Mesendoderm (in vitro differentiated cells): ENCODE measurements at regions not wholly inside any gene's neighbourhood (a gene's known extent, or its start where the extent isn't known, plus 50 kb on each side); places are given as distances from the start of the nearest gene placed in this dataset. TPM values are rescaled to one million over a fixed set of nuclear protein-coding genes. Genes with fewer than 3 reads are reported as not detected.
"Not testable (repeated sequence)": the region's sequence is repeated elsewhere in the genome, so short reads cannot be mapped to it uniquely, and the experiment has no call there.

Experiments used
- DNase-seq: peaks from one replicate; pipeline ENCODE4 v3.0.0; 2013
- H2AK5ac ChIP-seq: 2 replicates; pipeline ENCODE4 v1.6.1; 2013; ENCODE audit warnings: low read length, inconsistent platforms
- H2BK120ac ChIP-seq: 2 replicates; pipeline ENCODE4 v1.6.1; 2013; ENCODE audit warnings: low read depth, mild to moderate bottlenecking, low read length, moderate library complexity, mixed read lengths
- H2BK15ac ChIP-seq: replicated peaks from 2 replicates; pipeline ENCODE4 v1.6.1; 2013; ENCODE audit warnings: low read depth, mild to moderate bottlenecking, moderate library complexity
- H2BK5ac ChIP-seq: 2 replicates; pipeline ENCODE4 v1.6.1; 2013; ENCODE audit warnings: low read length, inconsistent platforms
- H3K18ac ChIP-seq: 2 replicates; pipeline ENCODE4 v1.6.1; 2013; ENCODE audit warnings: mild to moderate bottlenecking, low read length, mixed read lengths
- H3K23ac ChIP-seq: one replicate; pipeline ENCODE4 v1.6.1; 2013; ENCODE audit warnings: low read length
- H3K27ac ChIP-seq: 2 replicates; pipeline ENCODE4 v1.5.1; 2013; ENCODE audit warnings: low read depth, mild to moderate bottlenecking, inconsistent platforms, low read length, moderate library complexity
- H3K27me3 ChIP-seq: 2 replicates; pipeline ENCODE4 v1.6.1; 2013; ENCODE audit warnings: low read length, control low read depth, mild to moderate bottlenecking, inconsistent platforms; ENCODE audit not compliant: insufficient read depth, poor library complexity
- H3K36me3 ChIP-seq: 2 replicates; pipeline ENCODE4 v1.6.1; 2013; ENCODE audit warnings: low read length, inconsistent platforms; ENCODE audit not compliant: control insufficient read depth, insufficient read depth
- H3K4ac ChIP-seq: one replicate; pipeline ENCODE4 v1.6.1; 2013; ENCODE audit warnings: low read depth, mild to moderate bottlenecking, low read length, moderate library complexity
- H3K4me1 ChIP-seq: 2 replicates; pipeline ENCODE4 v1.6.1; 2013; ENCODE audit warnings: low read depth, low read length, inconsistent platforms; ENCODE audit not compliant: control insufficient read depth
- H3K4me2 ChIP-seq: 2 replicates; pipeline ENCODE4 v1.6.1; 2013; ENCODE audit warnings: low read length
- H3K4me3 ChIP-seq: 2 replicates; pipeline ENCODE4 v1.5.1; 2013; ENCODE audit warnings: mild to moderate bottlenecking, low read length
- H3K56ac ChIP-seq: one replicate; pipeline ENCODE4 v1.6.1; 2013; ENCODE audit warnings: low read length
- H3K79me1 ChIP-seq: 2 replicates; pipeline ENCODE4 v1.6.1; 2013; ENCODE audit warnings: low read length, inconsistent platforms
- H3K79me2 ChIP-seq: 2 replicates; pipeline ENCODE4 v1.6.1; 2013; ENCODE audit warnings: mild to moderate bottlenecking, low read length; ENCODE audit not compliant: control insufficient read depth, insufficient read depth
- H3K9ac ChIP-seq: 2 replicates; pipeline ENCODE4 v1.6.1; 2013; ENCODE audit warnings: low read length, inconsistent platforms
- H4K5ac ChIP-seq: one replicate; pipeline ENCODE4 v1.6.1; 2013; ENCODE audit warnings: low read length
- H4K8ac ChIP-seq: one replicate; pipeline ENCODE4 v1.6.1; 2013; ENCODE audit warnings: low read depth, mild to moderate bottlenecking, control low read depth, low read length, moderate library complexity
- WGBS: extraction: QIAGEN DNeasy Blood & Tissue Kit; methylation state at CpG from one replicate; pipeline ENCODE4 v1.1.7; 2013; ENCODE audit warnings: low lambda C conversion rate, missing lambda C conversion rate; ENCODE audit not compliant: insufficient coverage; ENCODE audit errors: extremely low coverage; 5-methylcytosine and 5-hydroxymethylcytosine counted together
- small RNA-seq: library from polyadenylated mRNA; stranded (forward); fragments of <200 nt; extraction: miRNeasy Mini kit (QIAGEN cat#:217004); gene quantifications from one replicate; pipeline ENCODE3, GENCODE V24; 2013; ENCODE audit not compliant: insufficient read depth

- H3K4me3 ChIP-seq, H3K27me3 ChIP-seq, H3K56ac ChIP-seq, H3K79me1 ChIP-seq, H4K8ac ChIP-seq, H3K4me2 ChIP-seq, H2BK15ac ChIP-seq, DNase-seq, H3K23ac ChIP-seq, H3K27ac ChIP-seq, H2BK5ac ChIP-seq, H3K4me1 ChIP-seq, H3K4ac ChIP-seq, H3K36me3 ChIP-seq, H3K9ac ChIP-seq, H4K5ac ChIP-seq, H3K18ac ChIP-seq, H3K79me2 ChIP-seq, H2BK120ac ChIP-seq, H2AK5ac ChIP-seq: not testable (repeated sequence)
- WGBS = no CpG with 5 or more reads among the region's 37 CpGs
Observed at GRCh38 chr17:43299300-43300076, 65.7 kb upstream of the RNU2-1 start.

GRCh38 chr17:43289670-43290069 lies 55.9 kb upstream of the RNU2-1 start:
- not testable (repeated sequence) for H3K36me3 ChIP-seq, H3K4me1 ChIP-seq, H3K27me3 ChIP-seq, H2BK15ac ChIP-seq, H4K8ac ChIP-seq, H3K4ac ChIP-seq, DNase-seq, H3K27ac ChIP-seq, H3K18ac ChIP-seq, H2AK5ac ChIP-seq, H3K79me2 ChIP-seq, H3K4me2 ChIP-seq, H3K4me3 ChIP-seq, H4K5ac ChIP-seq, H2BK5ac ChIP-seq, H2BK120ac ChIP-seq, H3K56ac ChIP-seq, H3K9ac ChIP-seq, H3K23ac ChIP-seq, H3K79me1 ChIP-seq
- no CpG with 5 or more reads among the region's 11 CpGs for WGBS

- H4K5ac ChIP-seq, H3K4me2 ChIP-seq, H2BK5ac ChIP-seq, H3K9ac ChIP-seq, H3K36me3 ChIP-seq, H2BK120ac ChIP-seq, H3K56ac ChIP-seq, H3K4me3 ChIP-seq, H3K27ac ChIP-seq, DNase-seq, H3K79me2 ChIP-seq, H3K79me1 ChIP-seq, H3K4ac ChIP-seq, H4K8ac ChIP-seq, H3K18ac ChIP-seq, H2BK15ac ChIP-seq, H2AK5ac ChIP-seq, H3K27me3 ChIP-seq, H3K4me1 ChIP-seq, H3K23ac ChIP-seq: not testable (repeated sequence)
- no CpG with 5 or more reads among the region's 15 CpGs for WGBS
Observed at GRCh38 chr17:43283606-43284005, 49.8 kb upstream of the RNU2-1 start.

Small RNAs in the stretch of these regions (small RNA-seq; reads per million reads assigned to genes)
- gene RF00004 = not detected
